ENCODE measurements at regions not wholly inside any gene's neighbourhood (a gene's known extent, or its start where the extent isn't known, plus 50 kb on each side); places are given as distances from the start of the nearest gene placed in this dataset.

GRCh38 chr13:76764429-76764828, 121.8 kb downstream of the KCTD12 start:
- TF ChIP-seq EZH2 (IDR thresholded peaks at IDR 0.05; ENCODE audit: borderline replicate concordance, low read depth, low read length, severe bottlenecking): no peak
- TF ChIP-seq, protein P1, sequence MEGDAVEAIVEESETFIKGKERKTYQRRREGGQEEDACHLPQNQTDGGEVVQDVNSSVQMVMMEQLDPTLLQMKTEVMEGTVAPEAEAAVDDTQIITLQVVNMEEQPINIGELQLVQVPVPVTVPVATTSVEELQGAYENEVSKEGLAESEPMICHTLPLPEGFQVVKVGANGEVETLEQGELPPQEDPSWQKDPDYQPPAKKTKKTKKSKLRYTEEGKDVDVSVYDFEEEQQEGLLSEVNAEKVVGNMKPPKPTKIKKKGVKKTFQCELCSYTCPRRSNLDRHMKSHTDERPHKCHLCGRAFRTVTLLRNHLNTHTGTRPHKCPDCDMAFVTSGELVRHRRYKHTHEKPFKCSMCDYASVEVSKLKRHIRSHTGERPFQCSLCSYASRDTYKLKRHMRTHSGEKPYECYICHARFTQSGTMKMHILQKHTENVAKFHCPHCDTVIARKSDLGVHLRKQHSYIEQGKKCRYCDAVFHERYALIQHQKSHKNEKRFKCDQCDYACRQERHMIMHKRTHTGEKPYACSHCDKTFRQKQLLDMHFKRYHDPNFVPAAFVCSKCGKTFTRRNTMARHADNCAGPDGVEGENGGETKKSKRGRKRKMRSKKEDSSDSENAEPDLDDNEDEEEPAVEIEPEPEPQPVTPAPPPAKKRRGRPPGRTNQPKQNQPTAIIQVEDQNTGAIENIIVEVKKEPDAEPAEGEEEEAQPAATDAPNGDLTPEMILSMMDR (IDR thresholded peaks at IDR 0.05; ENCODE audit: extremely low read depth in 1 of 2, insufficient read depth in 1 of 2, low read depth in 1 of 2, low read length in 2 of 2): no peak

All from endothelial cell of umbilical vein (primary cell).